Mesenchymal stem cell (in vitro differentiated cells and primary cell): ENCODE measurements at regions not wholly inside any gene's neighbourhood (a gene's known extent, or its start where the extent isn't known, plus 50 kb on each side); places are given as distances from the start of the nearest gene placed in this dataset.

Experiments used
- DNase-seq: peaks from one replicate; pipeline ENCODE4 v3.0.0-alpha.2; 2013
- H2AFZ ChIP-seq: one replicate; pipeline ENCODE4 v1.6.1; 2013; ENCODE audit warnings: low read depth, mild to moderate bottlenecking, control low read depth, inconsistent platforms, low read length, moderate library complexity
- H2AK5ac ChIP-seq: 2 replicates; pipeline ENCODE4 v1.6.1; 2013; ENCODE audit warnings: low read length, moderate library complexity, mild to moderate bottlenecking, inconsistent platforms; ENCODE audit not compliant: severe bottlenecking
- H2BK120ac ChIP-seq: one replicate; pipeline ENCODE4 v1.6.1; 2013; ENCODE audit warnings: low read depth, mild to moderate bottlenecking, inconsistent platforms, low read length, moderate library complexity
- H2BK12ac ChIP-seq, 2 experiments: one replicate each; pipeline ENCODE4 v1.6.1; 2013; ENCODE audit warnings: inconsistent platforms in 2 of 2, low read length in 2 of 2, mild to moderate bottlenecking in 2 of 2, moderate library complexity in 2 of 2, control low read depth in 1 of 2
- H2BK15ac ChIP-seq: one replicate; pipeline ENCODE4 v1.6.1; 2013; ENCODE audit warnings: mild to moderate bottlenecking, low read depth, inconsistent platforms; ENCODE audit not compliant: poor library complexity, severe bottlenecking
- H2BK5ac ChIP-seq: 2 replicates; pipeline ENCODE4 v1.6.1; 2013; ENCODE audit warnings: low read depth, mild to moderate bottlenecking, low read length, control low read depth, inconsistent platforms; ENCODE audit not compliant: poor library complexity, severe bottlenecking
- H3K14ac ChIP-seq, 2 experiments: one replicate each; pipeline ENCODE4 v1.6.1; 2013; ENCODE audit warnings: inconsistent platforms in 2 of 2, low read length in 2 of 2, control low read depth in 1 of 2, mild to moderate bottlenecking in 1 of 2, moderate library complexity in 1 of 2
- H3K18ac ChIP-seq, 2 experiments: one replicate each; pipeline ENCODE4 v1.6.1; 2013; ENCODE audit warnings: inconsistent platforms in 2 of 2, low read length in 2 of 2, control low read depth in 1 of 2, low read depth in 1 of 2, mild to moderate bottlenecking in 1 of 2
- H3K23ac ChIP-seq, 2 experiments: one replicate each; pipeline ENCODE4 v1.6.1; 2013; ENCODE audit warnings: inconsistent platforms in 2 of 2, low read length in 2 of 2, mild to moderate bottlenecking in 2 of 2, moderate library complexity in 2 of 2, control low read depth in 1 of 2
- H3K27ac ChIP-seq: 2 replicates; pipeline ENCODE4 v1.5.1; 2013; ENCODE audit warnings: mild to moderate bottlenecking, moderate library complexity, low read length, control low read depth, inconsistent platforms; ENCODE audit not compliant: poor library complexity, severe bottlenecking
- H3K27me3 ChIP-seq, 2 experiments: 2 replicates each; pipeline versions ENCODE4 v1.6.1 to v1.7.0; 2013; ENCODE audit warnings: low read length in 2 of 2, mild to moderate bottlenecking in 2 of 2, moderate library complexity in 2 of 2, control low read depth in 1 of 2, inconsistent platforms in 1 of 2; ENCODE audit not compliant: control insufficient read depth in 1 of 2, insufficient read depth in 1 of 2
- H3K36me3 ChIP-seq, 2 experiments: 2 replicates each; pipeline versions ENCODE4 v1.6.1 to v1.7.0; 2013; ENCODE audit warnings: low read length in 2 of 2, control low read depth in 1 of 2, inconsistent platforms in 1 of 2, low read depth in 1 of 2, mild to moderate bottlenecking in 1 of 2; ENCODE audit not compliant: insufficient read depth in 2 of 2, control insufficient read depth in 1 of 2
- H3K4ac ChIP-seq, 2 experiments: one replicate each; pipeline ENCODE4 v1.6.1; 2013; ENCODE audit warnings: inconsistent platforms in 2 of 2, low read length in 2 of 2, mild to moderate bottlenecking in 2 of 2, moderate library complexity in 2 of 2, control low read depth in 1 of 2, low read depth in 1 of 2
- H3K4me1 ChIP-seq: 2 replicates; pipeline ENCODE4 v1.6.1; 2013; ENCODE audit warnings: low read depth, low read length, control low read depth; ENCODE audit not compliant: control insufficient read depth, insufficient read depth
- H3K4me2 ChIP-seq: 2 replicates; pipeline ENCODE4 v1.6.1; 2013; ENCODE audit warnings: low read length, mild to moderate bottlenecking, inconsistent platforms; ENCODE audit not compliant: poor library complexity, severe bottlenecking
- H3K4me3 ChIP-seq, 2 experiments: 2 replicates each; pipeline versions ENCODE4 v1.5.1 to v1.7.0; 2013; ENCODE audit warnings: low read length in 2 of 2, mild to moderate bottlenecking in 2 of 2, control low read depth in 1 of 2, low read depth in 1 of 2; ENCODE audit not compliant: insufficient read depth in 1 of 2
- H3K79me1 ChIP-seq: replicated peaks from 2 replicates; pipeline ENCODE4 v1.6.1; 2013; ENCODE audit warnings: mild to moderate bottlenecking, control low read depth, low read length, inconsistent platforms; ENCODE audit not compliant: poor library complexity, severe bottlenecking
- H3K9ac ChIP-seq: 2 replicates; pipeline ENCODE4 v1.7.0; 2013; ENCODE audit warnings: mild to moderate bottlenecking, low read length, moderate library complexity
- H3K9me3 ChIP-seq: 2 replicates; pipeline ENCODE4 v1.7.0; 2013; ENCODE audit warnings: mild to moderate bottlenecking, low read length; ENCODE audit not compliant: control insufficient read depth
- H4K8ac ChIP-seq: one replicate; pipeline ENCODE4 v1.6.1; 2013; ENCODE audit warnings: inconsistent platforms, mild to moderate bottlenecking, low read length, moderate library complexity
- H4K91ac ChIP-seq: one replicate; pipeline ENCODE4 v1.6.1; 2013; ENCODE audit warnings: mild to moderate bottlenecking, low read length, inconsistent platforms
- WGBS: methylation state at CpG from one replicate; pipeline ENCODE4 v1.1.7; 2013; ENCODE audit warnings: mixed read lengths; 5-methylcytosine and 5-hydroxymethylcytosine counted together

DNA sequence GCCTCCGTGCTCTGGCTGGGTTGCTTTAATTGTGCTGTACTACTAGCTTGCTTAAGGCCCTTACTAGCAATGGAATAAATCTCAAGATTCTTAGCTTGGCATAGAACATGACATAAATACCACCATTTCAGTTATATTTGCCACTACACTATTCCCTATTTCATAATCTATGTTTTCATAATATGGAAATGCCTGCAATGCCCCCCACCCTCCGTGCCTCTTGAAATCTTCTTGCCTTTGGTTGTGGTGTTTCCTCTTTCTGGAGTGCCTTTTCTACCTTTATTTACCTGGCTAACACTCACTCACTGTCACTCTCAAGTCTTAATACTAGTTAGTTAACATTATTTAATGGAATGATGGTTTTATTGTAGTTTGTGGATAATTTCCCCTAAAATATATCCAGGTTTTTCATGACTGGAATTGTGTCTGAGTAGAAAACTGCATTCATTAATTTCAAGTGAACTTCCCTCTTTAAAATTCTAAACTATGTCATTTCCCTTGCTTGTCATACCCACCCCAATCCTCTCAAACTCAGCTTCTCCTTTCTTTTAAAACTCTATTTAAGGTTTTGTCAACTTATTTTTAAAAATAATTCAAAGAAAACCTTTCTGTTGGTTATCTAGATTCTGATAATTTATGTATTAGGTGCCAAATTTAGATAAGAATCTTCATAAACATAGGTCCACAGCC, 521.7 kb upstream of the DAB2 start:
- Histone ChIP-seq H3K4me1 (no peaks in the 10 kb centered on the region), H3K79me1 (no peaks in the 10 kb centered on the region), H2BK15ac (no peak overlapping the region), H2AK5ac (no peak overlapping the region), H3K4me2 (no peak overlapping the region), H3K4ac (no peak overlapping the region), H3K27me3 (no peaks in the 10 kb centered on the region), H2BK12ac (no peak overlapping the region), H2BK5ac (no peak overlapping the region), H4K8ac (no peak overlapping the region), H3K18ac (no peak overlapping the region), H3K9me3 (no peaks in the 10 kb centered on the region), H3K27ac (no peak overlapping the region), H4K91ac (no peak overlapping the region), H3K4me3 (no peak overlapping the region), H3K36me3 (no peaks in the 10 kb centered on the region), H3K9ac (no peak overlapping the region), H3K23ac (no peak overlapping the region), H2BK120ac (peak overlapping the region; percentile 5), H2AFZ (no peak overlapping the region), H3K14ac (no peak overlapping the region)
- WGBS = 81% methylated on average over 2 of the region's 2 CpGs
- DNase-seq = no peak

DNA sequence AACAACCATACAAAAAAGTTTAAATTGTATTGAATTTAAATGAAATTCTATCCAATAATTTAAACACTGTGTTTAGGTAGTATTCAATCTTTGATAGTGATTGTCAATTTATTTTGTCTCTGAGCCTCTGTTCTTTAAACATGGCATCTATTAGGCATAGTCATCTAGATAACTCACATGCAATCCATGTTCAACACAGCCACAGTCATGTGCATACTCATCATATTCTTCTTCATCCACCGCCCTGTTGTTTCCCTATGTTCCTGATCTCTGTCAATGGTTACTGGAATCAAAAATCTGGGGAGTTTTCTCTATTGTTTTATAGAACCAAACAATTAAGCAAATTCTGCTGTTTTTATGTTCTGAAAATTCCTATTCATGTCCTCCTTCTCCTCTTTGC, 521.1 kb upstream of the DAB2 start:
- Histone ChIP-seq H3K79me1 (no peaks in the 10 kb centered on the region), H2BK12ac (no peak overlapping the region), H3K4ac (no peak overlapping the region), H3K27ac (no peak overlapping the region), H2BK120ac (no peak overlapping the region), H2BK5ac (no peak overlapping the region), H2BK15ac (no peak overlapping the region), H2AK5ac (no peak overlapping the region), H3K9me3 (no peaks in the 10 kb centered on the region), H2AFZ (no peak overlapping the region), H3K18ac (no peak overlapping the region), H4K8ac (no peak overlapping the region), H4K91ac (no peak overlapping the region), H3K4me1 (no peaks in the 10 kb centered on the region), H3K27me3 (no peaks in the 10 kb centered on the region), H3K14ac (no peak overlapping the region), H3K4me2 (no peak overlapping the region), H3K9ac (no peak overlapping the region), H3K36me3 (no peaks in the 10 kb centered on the region), H3K23ac (no peak overlapping the region), H3K4me3 (no peak overlapping the region)
- WGBS = no CpG with 5 or more reads among the region's 1 CpG
- DNase-seq = no peak

DNA sequence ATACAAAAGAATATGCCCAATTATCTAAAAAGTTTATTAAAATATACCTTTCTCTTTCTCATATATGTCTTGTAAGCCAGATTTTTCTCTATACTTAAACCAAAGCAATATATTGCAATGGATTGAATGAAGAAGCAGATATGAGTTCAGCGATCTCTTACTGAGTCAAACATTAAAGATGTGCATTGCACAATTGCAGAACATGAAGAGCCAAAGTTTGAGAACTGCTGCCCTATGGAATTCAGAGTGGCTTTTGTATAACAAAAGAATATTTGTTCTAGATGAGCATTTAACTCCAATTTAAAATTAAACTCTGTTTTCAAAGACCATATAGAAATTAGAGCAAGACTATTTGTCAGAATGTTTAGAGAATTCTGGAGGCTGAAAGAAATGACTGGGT, 519.0 kb upstream of the DAB2 start:
- H3K27me3 ChIP-seq = no peaks in the 10 kb centered on the region
- H3K4me1 ChIP-seq = no peaks in the 10 kb centered on the region
- H2AFZ ChIP-seq = no peak overlapping the region
- H3K9me3 ChIP-seq = peaks cover 1% of the 10 kb centered on the region
- no peak overlapping the region for H3K9ac ChIP-seq
- no peak overlapping the region for H4K8ac ChIP-seq
- no peak overlapping the region for H2BK15ac ChIP-seq
- H2BK120ac ChIP-seq = no peak overlapping the region
- no peak overlapping the region for H2BK5ac ChIP-seq
- no peak overlapping the region for H3K18ac ChIP-seq
- 89% methylated on average over 1 of the region's 1 CpG for WGBS
- no peak overlapping the region for H3K4me2 ChIP-seq
- H3K79me1 ChIP-seq = no peaks in the 10 kb centered on the region
- H2BK12ac ChIP-seq = no peak overlapping the region
- no peak overlapping the region for H3K27ac ChIP-seq
- no peak overlapping the region for H2AK5ac ChIP-seq
- no peak overlapping the region for H3K4ac ChIP-seq
- no peak overlapping the region for H3K14ac ChIP-seq
- no peak for DNase-seq
- H3K36me3 ChIP-seq = no peaks in the 10 kb centered on the region
- H3K23ac ChIP-seq = no peak overlapping the region
- no peak overlapping the region for H3K4me3 ChIP-seq
- H4K91ac ChIP-seq = no peak overlapping the region

DNA sequence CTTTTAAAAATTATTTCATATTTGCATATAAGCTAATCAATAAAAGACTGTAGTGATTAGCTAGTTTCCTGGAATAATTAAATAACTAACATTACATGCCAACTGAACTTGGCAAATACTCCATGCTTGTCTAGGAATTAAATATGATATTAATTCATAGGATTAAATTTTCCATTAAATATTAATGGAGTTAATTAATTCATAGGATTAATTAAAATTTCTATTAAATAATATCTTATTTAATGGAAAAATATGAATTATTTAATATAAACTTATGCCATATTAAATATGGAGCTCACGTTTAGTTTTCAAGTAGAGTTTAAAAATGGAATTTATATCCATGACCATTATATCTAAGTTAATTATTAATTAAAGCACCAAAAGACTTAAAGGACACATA, 517.8 kb upstream of the DAB2 start:
- Histone ChIP-seq H3K4ac (no peak overlapping the region), H3K9ac (no peak overlapping the region), H3K23ac (no peak overlapping the region), H3K36me3 (no peaks in the 10 kb centered on the region), H3K79me1 (no peaks in the 10 kb centered on the region), H4K91ac (no peak overlapping the region), H2BK120ac (no peak overlapping the region), H3K4me3 (no peak overlapping the region), H2AK5ac (no peak overlapping the region), H2BK12ac (no peak overlapping the region), H2BK5ac (no peak overlapping the region), H3K14ac (no peak overlapping the region), H2AFZ (no peak overlapping the region), H2BK15ac (no peak overlapping the region), H3K18ac (no peak overlapping the region), H3K9me3 (peaks cover 4% of the 10 kb centered on the region), H3K4me2 (no peak overlapping the region), H3K27me3 (no peaks in the 10 kb centered on the region), H3K27ac (no peak overlapping the region), H4K8ac (no peak overlapping the region), H3K4me1 (no peaks in the 10 kb centered on the region)
- WGBS = no CpG with 5 or more reads among the region's 1 CpG
- DNase-seq = no peak
